Heart left ventricle (tissue), 16 donors: ENCODE measurements at regions not wholly inside any gene's neighbourhood (a gene's known extent, or its start where the extent isn't known, plus 50 kb on each side); places are given as distances from the start of the nearest gene placed in this dataset.

Source experiments
- ATAC-seq, 4 donors: fragments of 200-7000 bp; cut with Tn5 transposase; one replicate each; pipeline ENCODE4 v1.9.1; 2020 to 2022; ENCODE audit warnings: moderate library complexity in 4 of 4, mild to moderate bottlenecking in 3 of 4, moderate number of reproducible peaks in 1 of 4
- DNase-seq, 5 donors: peaks; one replicate each; pipeline ENCODE4 v3.0.0-alpha.2; 2020
- H3K27ac ChIP-seq, 12 donors: fragments of 200-600 bp; sonication (generic) in 4 of 12; one replicate each; pipeline versions ENCODE4 v1.5.0 to v1.8.0; 2016 to 2022; ENCODE audit warnings: mild to moderate bottlenecking in 2 of 12
- H3K27me3 ChIP-seq, 9 donors: fragments of 200-600 bp; sonication (generic) in 2 of 9; one replicate each; pipeline versions ENCODE4 v1.5.1 to v1.8.0; 2016 to 2022; ENCODE audit warnings: mild to moderate bottlenecking in 3 of 9
- H3K36me3 ChIP-seq, 9 donors: fragments of 200-600 bp; sonication (generic) in 2 of 9; one replicate each; pipeline versions ENCODE4 v1.5.0 to v1.8.0; 2018 to 2022; ENCODE audit warnings: mild to moderate bottlenecking in 2 of 9
- H3K4me1 ChIP-seq, 12 donors: fragments of 200-600 bp; sonication (generic) in 4 of 12; one replicate each; pipeline versions ENCODE4 v1.5.0 to v1.8.0; 2016 to 2022; ENCODE audit warnings: mild to moderate bottlenecking in 3 of 12
- H3K4me3 ChIP-seq, 12 donors: fragments of 200-600 bp; sonication (generic) in 4 of 12; one replicate each; pipeline versions ENCODE4 v1.5.0 to v1.8.0; 2017 to 2022; ENCODE audit warnings: mild to moderate bottlenecking in 9 of 12, moderate library complexity in 4 of 12
- H3K9me3 ChIP-seq, 12 donors: fragments of 200-600 bp; sonication (generic) in 4 of 12; one replicate each; pipeline versions ENCODE4 v1.5.0 to v1.8.0; 2016 to 2022; ENCODE audit warnings: mild to moderate bottlenecking in 1 of 12
- POLR2A ChIP-seq, 2 donors: fragments of 450-650 bp; IDR thresholded peaks; one replicate each; pipeline ENCODE4 v1.6.1; 2017; ENCODE audit warnings: antibody characterized with exemption in 2 of 2, mild to moderate bottlenecking in 2 of 2, moderate library complexity in 2 of 2
- WGBS, 4 donors: extraction: QIAGEN DNeasy Blood & Tissue Kit in 2 of 4; methylation state at CpG; one replicate each; pipeline versions ENCODE4 v1.1.5 to v1.1.7; 2013 to 2018; 5-methylcytosine and 5-hydroxymethylcytosine counted together
- intact Hi-C, 10 donors: fragments of 100-400 bp; cut with DNase I; formaldehyde crosslinking; loops; one replicate each; pipeline versions ENCODE4 v1.11.1 to v1.14.2; 2022
- TF ChIP-seq, protein P1 (sequence below), 12 donors: fragments of 200-600 bp; sonication (generic) in 4 of 12; IDR thresholded peaks; one replicate each; pipeline versions ENCODE4 v1.5.0 to v1.8.0; 2018 to 2022; ENCODE audit warnings: antibody characterized with exemption in 12 of 12, mild to moderate bottlenecking in 5 of 12
- donor health status: ischemic (EF 13 %, LVEDD 7.1; RV severe dilation, severe dysfunction).
- donor health status: healthy with polysubstance abuse.
- donor health status: DM: no; HTN: yes; CAD: no.
- donor health status: DM: no; HTN: no; CAD: no.
- donor health status: ischemic (EF 25% LVEDD 6.9; RV normal size, moderate dysfunction).
- donor health status: ischemic (EF 25% LVEDD 5.7; RV mildly dilated, moderate dysfunction).
- donor health status: healthy.
- donor health status: DM: yes; HTN: yes; CAD: no.
- donor health status: ischemic (EF 35%, LVEDD 5.7; RV mildly dilated, moderate dysfunction).
- donor health status: nonischemic (EF 11% LVEDD 7.7; RV severe dilation, severe dysfunction).
- donor health status: DM: yes; HTN: yes; CAD: no.
- donor health status: PGD.
- donor health status: ischemic (EF 29% LVEDD 5.4; RV normal size, mild dysfunction).
- donor health status: nonischemic (EF 23%, LVEDD 6.1; RV moderate dilation, normal function).

GRCh38 chr5:171612749-171613148 lies 172.9 kb upstream of the SMIM23 start:
- no peak overlapping the region for H3K27ac ChIP-seq
- intact Hi-C loops = no loop called here
- TF ChIP-seq, protein P1, sequence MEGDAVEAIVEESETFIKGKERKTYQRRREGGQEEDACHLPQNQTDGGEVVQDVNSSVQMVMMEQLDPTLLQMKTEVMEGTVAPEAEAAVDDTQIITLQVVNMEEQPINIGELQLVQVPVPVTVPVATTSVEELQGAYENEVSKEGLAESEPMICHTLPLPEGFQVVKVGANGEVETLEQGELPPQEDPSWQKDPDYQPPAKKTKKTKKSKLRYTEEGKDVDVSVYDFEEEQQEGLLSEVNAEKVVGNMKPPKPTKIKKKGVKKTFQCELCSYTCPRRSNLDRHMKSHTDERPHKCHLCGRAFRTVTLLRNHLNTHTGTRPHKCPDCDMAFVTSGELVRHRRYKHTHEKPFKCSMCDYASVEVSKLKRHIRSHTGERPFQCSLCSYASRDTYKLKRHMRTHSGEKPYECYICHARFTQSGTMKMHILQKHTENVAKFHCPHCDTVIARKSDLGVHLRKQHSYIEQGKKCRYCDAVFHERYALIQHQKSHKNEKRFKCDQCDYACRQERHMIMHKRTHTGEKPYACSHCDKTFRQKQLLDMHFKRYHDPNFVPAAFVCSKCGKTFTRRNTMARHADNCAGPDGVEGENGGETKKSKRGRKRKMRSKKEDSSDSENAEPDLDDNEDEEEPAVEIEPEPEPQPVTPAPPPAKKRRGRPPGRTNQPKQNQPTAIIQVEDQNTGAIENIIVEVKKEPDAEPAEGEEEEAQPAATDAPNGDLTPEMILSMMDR (IDR thresholded peaks at IDR 0.05) = no peak
- TF ChIP-seq POLR2A (IDR thresholded peaks at IDR 0.05) = no peak
- WGBS, 4 donors = 80 to 83% (median 81%) methylated on average over 5 of the region's 5 CpGs
- no peaks in the 10 kb centered on the region for H3K36me3 ChIP-seq
- ATAC-seq = no peak
- H3K9me3 ChIP-seq = peaks cover 0 to 7% (median 0%) of the 10 kb centered on the region in 12 donors
- H3K4me3 ChIP-seq = no peak overlapping the region
- H3K4me1 ChIP-seq = peaks cover 0 to 8% (median 0%) of the 10 kb centered on the region in 12 donors
- no peak for DNase-seq
- peaks cover 0 to 7% (median 0%) of the 10 kb centered on the region in 9 donors for H3K27me3 ChIP-seq

DNA sequence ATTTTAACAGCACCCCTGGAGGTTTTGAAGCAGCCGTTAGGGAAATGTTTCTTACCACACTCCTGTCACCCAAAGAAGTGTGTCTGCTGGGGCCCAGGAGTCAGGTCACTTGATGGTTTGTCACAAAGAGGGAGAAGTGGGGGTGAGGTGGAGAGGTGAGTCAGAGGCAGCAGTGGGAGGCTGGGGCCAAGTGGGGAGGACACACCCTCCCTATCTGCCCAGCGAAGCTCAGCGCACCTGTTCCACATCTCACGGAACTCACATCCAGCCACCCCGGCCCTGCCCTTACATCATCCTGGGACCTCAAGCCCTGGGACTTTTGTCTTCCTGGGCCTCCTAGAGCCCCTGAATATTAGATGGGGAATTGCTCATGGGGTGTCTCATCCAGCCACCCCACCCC lies 171.1 kb upstream of the SMIM23 start:
- no peak for TF ChIP-seq POLR2A (IDR thresholded peaks at IDR 0.05)
- TF ChIP-seq, protein P1 (IDR thresholded peaks at IDR 0.05) = no peak
- no peaks in the 10 kb centered on the region for H3K36me3 ChIP-seq
- intact Hi-C loops = no loop called here
- H3K9me3 ChIP-seq = no peaks in the 10 kb centered on the region
- H3K4me3 ChIP-seq = no peak overlapping the region
- DNase-seq (no peak), ATAC-seq (no peak)
- peaks cover 0 to 8% (median 0%) of the 10 kb centered on the region in 12 donors for H3K4me1 ChIP-seq
- H3K27me3 ChIP-seq = peaks cover 0 to 7% (median 0%) of the 10 kb centered on the region in 9 donors
- 91 to 94% (median 93%) methylated on average over 2 to 5 of the region's 5 CpGs for WGBS, 4 donors
- no peak overlapping the region for H3K27ac ChIP-seq

DNA sequence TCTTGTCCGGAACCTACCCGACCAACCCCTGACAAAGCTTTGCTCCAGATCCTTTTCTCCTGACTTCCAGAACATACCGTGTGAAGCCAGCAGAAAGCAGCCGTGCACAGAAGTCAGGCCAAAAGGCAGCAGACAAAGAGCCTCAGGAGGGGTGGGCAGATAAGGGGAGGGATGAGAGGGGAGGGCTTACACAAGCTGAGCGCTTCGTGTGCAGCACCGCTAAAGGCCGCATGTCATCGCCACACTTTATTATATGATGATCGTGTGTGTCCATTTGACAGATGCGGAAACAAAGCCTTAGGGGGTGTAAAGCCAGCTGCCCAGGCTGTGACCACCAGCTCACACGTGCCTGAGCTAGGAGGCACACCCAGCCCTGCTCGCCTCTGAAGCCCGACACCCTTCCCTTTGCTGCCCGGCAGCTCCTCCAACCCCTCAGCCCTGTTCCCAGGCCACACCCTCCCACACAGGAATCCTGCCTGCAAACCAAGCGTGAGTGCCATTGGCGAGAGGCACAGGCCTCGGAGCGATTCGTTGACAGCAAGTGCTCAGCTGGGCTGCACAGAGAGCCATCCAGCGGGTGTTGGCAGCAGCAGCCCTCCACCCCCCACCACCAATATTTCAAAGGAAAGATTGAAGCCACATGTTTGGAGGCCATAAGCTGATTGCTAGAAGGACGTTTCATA lies 170.5 kb upstream of the SMIM23 start:
- Histone ChIP-seq H3K9me3 (no peaks in the 10 kb centered on the region), H3K36me3 (no peaks in the 10 kb centered on the region), H3K27me3 (peaks cover 0 to 7% (median 0%) of the 10 kb centered on the region in 9 donors), H3K27ac (no peak overlapping the region), H3K4me1 (peaks cover 0 to 8% (median 0%) of the 10 kb centered on the region in 12 donors), H3K4me3 (no peak overlapping the region)
- 52 to 61% (median 54%) methylated on average over 18 to 22 of the region's 22 CpGs for WGBS, 4 donors
- ATAC-seq (peak; percentile 70 to 84 (median 72)), DNase-seq (peak; percentile 26 to 69 (median 63))
- intact Hi-C loops = no loop called here
- TF ChIP-seq POLR2A (IDR thresholded peaks at IDR 0.05) = no peak
- TF ChIP-seq, protein P1 (IDR thresholded peaks at IDR 0.05) = no peak

DNA sequence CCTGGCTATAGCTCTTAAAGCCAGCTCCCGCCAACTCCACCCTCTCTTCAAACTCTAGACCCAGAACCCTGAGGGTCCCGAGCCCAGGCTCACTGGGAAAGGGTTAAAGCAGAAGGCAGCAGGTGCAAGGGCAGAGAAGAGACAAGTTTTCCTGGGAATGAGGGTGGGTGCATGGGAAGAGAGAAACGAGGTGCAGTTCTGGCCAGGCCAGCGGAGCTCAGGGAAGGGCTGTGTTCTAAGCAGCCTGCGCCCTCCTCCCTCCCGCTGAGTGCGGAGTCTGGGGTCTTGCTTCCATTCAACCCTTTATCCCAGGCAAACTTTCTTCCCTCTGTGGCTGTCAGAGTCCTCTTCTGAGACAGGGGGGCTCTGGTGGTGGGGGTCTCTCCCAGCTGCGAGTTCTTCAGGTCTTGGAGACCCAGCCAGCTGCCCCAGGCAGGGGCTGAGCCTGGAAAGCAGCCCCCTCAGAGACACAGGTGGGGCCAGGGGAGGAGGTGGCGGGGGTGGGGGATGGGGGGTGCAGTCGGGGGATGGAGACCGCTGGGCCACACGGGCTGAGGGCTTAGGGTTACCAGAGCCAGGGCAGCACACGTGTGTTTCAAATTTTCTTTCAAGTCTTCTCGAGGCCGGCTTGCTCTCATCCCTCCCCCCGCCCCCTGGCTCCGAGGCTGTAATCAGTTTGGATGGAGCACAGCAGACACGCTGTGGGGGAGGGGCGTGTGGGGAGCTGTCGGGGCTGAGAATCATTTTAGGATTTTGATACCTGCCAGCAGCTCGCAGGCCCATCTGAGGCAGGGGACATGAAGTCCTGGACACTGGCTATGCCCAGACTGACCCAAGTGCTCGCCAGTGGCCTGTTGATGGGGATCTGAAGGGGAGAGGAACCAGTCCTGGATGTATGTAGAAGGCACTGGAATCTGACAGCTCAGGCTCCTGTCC lies 169.6 kb upstream of the SMIM23 start:
- Histone ChIP-seq H3K27me3 (peaks cover 0 to 7% (median 0%) of the 10 kb centered on the region in 9 donors), H3K9me3 (no peaks in the 10 kb centered on the region), H3K4me3 (no peak overlapping the region), H3K36me3 (no peaks in the 10 kb centered on the region), H3K27ac (no peak overlapping the region), H3K4me1 (peaks cover 0 to 8% (median 0%) of the 10 kb centered on the region in 12 donors)
- intact Hi-C loops = no loop called here
- ATAC-seq (no peak), DNase-seq (no peak)
- 40 to 51% (median 45%) methylated on average over 15 to 22 of the region's 22 CpGs for WGBS, 4 donors
- TF ChIP-seq, protein P1 (IDR thresholded peaks at IDR 0.05) = no peak
- no peak for TF ChIP-seq POLR2A (IDR thresholded peaks at IDR 0.05)
